ENCODE measurements at regions not wholly inside any gene's neighbourhood (a gene's known extent, or its start where the extent isn't known, plus 50 kb on each side); places are given as distances from the start of the nearest gene placed in this dataset.

DNA sequence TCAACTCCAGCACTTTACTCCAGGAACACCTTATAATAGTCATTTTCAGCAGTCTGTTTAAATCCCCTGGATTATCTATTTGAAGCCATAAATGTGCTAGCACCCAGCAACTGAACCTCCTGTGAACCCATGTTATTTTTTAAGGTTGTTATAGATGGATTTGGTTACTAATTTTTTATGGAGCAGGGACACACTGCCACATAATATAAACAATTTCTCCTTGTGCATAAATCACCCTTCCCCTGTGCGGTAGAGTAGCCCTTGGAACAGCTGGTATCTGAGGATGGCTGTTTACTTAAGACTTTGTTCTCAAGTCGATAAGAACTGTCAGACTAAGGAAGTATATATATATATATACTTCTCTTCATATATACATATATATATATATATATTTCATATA, 367.4 kb downstream of the EPHA4 start:
- Mint-ChIP-seq H3K27ac (no peak overlapping the region), H3K4me1 (ENCODE audit: unreplicated experiment) (peaks cover 9% of the 10 kb centered on the region), H3K9me3 (peaks cover 5% of the 10 kb centered on the region), H3K36me3 (no peaks in the 10 kb centered on the region), H3K4me3 (no peak overlapping the region), H3K27me3 (peaks cover 2% of the 10 kb centered on the region)
- DNase-seq (ENCODE audit: extremely low spot score, unreplicated experiment) = no peak
- TF ChIP-seq, protein P1, sequence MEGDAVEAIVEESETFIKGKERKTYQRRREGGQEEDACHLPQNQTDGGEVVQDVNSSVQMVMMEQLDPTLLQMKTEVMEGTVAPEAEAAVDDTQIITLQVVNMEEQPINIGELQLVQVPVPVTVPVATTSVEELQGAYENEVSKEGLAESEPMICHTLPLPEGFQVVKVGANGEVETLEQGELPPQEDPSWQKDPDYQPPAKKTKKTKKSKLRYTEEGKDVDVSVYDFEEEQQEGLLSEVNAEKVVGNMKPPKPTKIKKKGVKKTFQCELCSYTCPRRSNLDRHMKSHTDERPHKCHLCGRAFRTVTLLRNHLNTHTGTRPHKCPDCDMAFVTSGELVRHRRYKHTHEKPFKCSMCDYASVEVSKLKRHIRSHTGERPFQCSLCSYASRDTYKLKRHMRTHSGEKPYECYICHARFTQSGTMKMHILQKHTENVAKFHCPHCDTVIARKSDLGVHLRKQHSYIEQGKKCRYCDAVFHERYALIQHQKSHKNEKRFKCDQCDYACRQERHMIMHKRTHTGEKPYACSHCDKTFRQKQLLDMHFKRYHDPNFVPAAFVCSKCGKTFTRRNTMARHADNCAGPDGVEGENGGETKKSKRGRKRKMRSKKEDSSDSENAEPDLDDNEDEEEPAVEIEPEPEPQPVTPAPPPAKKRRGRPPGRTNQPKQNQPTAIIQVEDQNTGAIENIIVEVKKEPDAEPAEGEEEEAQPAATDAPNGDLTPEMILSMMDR (conservative IDR thresholded peaks at IDR 0.05) = no peak

DNA sequence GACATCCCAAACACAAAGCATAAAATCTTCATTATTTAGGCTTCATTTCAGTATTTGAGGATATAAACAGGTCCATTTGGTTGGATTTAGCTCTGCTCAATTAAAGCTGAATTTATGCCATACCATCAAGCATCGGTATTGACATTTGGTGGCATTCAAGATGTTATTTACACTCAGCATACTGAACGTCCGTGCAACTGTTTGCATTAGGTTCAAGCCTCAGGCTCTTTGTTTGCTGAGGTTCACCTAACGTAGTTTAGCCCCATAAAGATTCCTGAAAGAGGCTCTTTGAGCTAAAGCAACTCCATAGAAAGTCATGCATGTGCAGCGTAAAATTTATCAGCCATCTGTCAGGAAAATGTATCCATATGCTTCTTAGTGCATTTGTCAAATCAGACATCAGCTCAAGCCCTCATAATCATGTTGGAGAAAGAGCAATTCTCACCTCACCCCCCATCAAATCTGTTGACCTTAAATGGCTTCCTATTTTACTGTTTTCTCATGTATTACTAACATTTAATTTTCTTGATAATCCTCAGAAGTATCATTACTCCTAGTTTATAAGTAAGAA, 366.9 kb downstream of the EPHA4 start:
- Mint-ChIP-seq H3K4me1 (ENCODE audit: unreplicated experiment) (peaks cover 9% of the 10 kb centered on the region), H3K27me3 (peaks cover 2% of the 10 kb centered on the region), H3K27ac (no peak overlapping the region), H3K4me3 (no peak overlapping the region), H3K9me3 (peaks cover 3% of the 10 kb centered on the region), H3K36me3 (no peaks in the 10 kb centered on the region)
- DNase-seq (ENCODE audit: extremely low spot score, unreplicated experiment) = no peak
- TF ChIP-seq, protein P1 (conservative IDR thresholded peaks at IDR 0.05) = no peak

GRCh38 chr2:221210686-221211085, 361.4 kb downstream of the EPHA4 start:
- Mint-ChIP-seq H3K9me3 (no peaks in the 10 kb centered on the region), H3K36me3 (no peaks in the 10 kb centered on the region), H3K4me3 (no peak overlapping the region), H3K27ac (no peak overlapping the region), H3K27me3 (peaks cover 3% of the 10 kb centered on the region), H3K4me1 (ENCODE audit: unreplicated experiment) (peaks cover 5% of the 10 kb centered on the region)
- TF ChIP-seq, protein P1 (conservative IDR thresholded peaks at IDR 0.05) = no peak
- DNase-seq (ENCODE audit: extremely low spot score, unreplicated experiment) = no peak

GRCh38 chr2:221211653-221212052, 360.5 kb downstream of the EPHA4 start:
- Mint-ChIP-seq H3K9me3 (no peaks in the 10 kb centered on the region), H3K36me3 (no peaks in the 10 kb centered on the region), H3K4me3 (no peak overlapping the region), H3K4me1 (ENCODE audit: unreplicated experiment) (peaks cover 10% of the 10 kb centered on the region), H3K27ac (no peak overlapping the region), H3K27me3 (peaks cover 5% of the 10 kb centered on the region)
- DNase-seq (ENCODE audit: extremely low spot score, unreplicated experiment) = no peak
- TF ChIP-seq, protein P1 (conservative IDR thresholded peaks at IDR 0.05) = no peak

DNA sequence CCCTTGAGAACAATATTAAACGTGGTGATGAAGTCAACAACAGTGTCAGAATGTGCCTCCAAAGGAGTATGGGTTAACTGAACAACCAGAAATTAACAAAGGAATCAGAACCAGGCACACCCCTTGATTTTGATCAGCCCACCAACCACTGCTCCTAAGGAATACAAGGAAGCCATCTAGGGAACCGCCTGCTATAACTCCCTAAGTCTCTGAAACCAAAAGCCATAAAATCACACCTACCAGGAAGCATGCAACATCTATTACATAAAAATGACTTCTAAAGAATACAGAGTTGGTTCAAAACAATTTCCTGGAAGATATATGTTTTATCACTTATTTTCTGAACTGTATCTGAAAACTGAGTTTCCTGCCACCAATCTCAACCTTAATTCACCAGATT, 360.0 kb downstream of the EPHA4 start:
- no peak for DNase-seq (ENCODE audit: extremely low spot score, unreplicated experiment)
- TF ChIP-seq, protein P1 (conservative IDR thresholded peaks at IDR 0.05) = no peak
- Mint-ChIP-seq H3K4me1 (ENCODE audit: unreplicated experiment) (peaks cover 10% of the 10 kb centered on the region), H3K9me3 (no peaks in the 10 kb centered on the region), H3K4me3 (no peak overlapping the region), H3K27ac (no peak overlapping the region), H3K27me3 (peaks cover 5% of the 10 kb centered on the region), H3K36me3 (no peaks in the 10 kb centered on the region)

DNA sequence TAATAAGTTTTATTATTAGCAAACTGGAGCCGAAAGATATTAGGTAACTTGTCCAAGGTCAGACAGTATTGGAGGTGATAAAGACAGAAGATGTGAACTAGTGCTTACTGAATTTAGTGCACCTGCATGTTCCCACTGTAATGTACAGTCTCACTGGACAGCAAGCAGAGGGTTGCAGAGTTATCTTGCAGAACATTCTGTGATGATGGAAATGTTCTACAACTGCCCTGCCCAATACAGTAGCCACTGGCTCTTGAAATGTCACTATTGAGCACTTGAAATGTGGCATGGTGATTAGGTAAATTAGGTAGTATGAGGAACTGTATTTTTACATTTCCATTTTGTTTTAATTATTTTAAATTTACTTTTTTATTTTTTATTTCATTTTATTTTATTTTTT, 356.6 kb downstream of the EPHA4 start:
- Mint-ChIP-seq H3K36me3 (no peaks in the 10 kb centered on the region), H3K4me1 (ENCODE audit: unreplicated experiment) (peaks cover 10% of the 10 kb centered on the region), H3K27ac (no peak overlapping the region), H3K9me3 (no peaks in the 10 kb centered on the region), H3K27me3 (peaks cover 5% of the 10 kb centered on the region), H3K4me3 (no peak overlapping the region)
- TF ChIP-seq, protein P1 (conservative IDR thresholded peaks at IDR 0.05) = no peak
- DNase-seq (ENCODE audit: extremely low spot score, unreplicated experiment) = no peak
